Cerebellar cortex (tissue), 1 donor: ENCODE measurements at regions not wholly inside any gene's neighbourhood (a gene's known extent, or its start where the extent isn't known, plus 50 kb on each side); places are given as distances from the start of the nearest gene placed in this dataset.

Source experiments
- DNase-seq: peaks from one replicate; pipeline ENCODE4 v3.0.0-alpha.2; 2015; ENCODE audit warnings: low spot score

DNA sequence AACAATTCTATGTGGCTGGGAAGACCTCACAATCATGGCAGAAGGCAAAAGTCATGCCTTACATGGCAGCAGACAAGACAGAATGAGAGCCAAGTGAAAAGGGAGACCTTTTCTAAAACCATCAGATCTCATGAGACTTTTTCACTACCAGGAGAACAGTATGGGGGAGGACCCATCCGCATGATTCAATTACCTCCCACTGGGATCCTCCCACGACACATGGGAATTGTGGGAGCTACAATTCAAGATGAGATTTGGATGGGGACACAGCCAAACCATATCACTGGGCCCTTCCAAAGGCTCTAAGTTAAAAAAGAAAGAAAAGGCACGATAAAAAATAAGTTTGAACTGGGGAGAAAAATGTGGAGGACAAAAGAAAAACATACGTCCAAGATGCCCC is 406.9 kb upstream of the CDH4 start:
- no peak for DNase-seq

DNA sequence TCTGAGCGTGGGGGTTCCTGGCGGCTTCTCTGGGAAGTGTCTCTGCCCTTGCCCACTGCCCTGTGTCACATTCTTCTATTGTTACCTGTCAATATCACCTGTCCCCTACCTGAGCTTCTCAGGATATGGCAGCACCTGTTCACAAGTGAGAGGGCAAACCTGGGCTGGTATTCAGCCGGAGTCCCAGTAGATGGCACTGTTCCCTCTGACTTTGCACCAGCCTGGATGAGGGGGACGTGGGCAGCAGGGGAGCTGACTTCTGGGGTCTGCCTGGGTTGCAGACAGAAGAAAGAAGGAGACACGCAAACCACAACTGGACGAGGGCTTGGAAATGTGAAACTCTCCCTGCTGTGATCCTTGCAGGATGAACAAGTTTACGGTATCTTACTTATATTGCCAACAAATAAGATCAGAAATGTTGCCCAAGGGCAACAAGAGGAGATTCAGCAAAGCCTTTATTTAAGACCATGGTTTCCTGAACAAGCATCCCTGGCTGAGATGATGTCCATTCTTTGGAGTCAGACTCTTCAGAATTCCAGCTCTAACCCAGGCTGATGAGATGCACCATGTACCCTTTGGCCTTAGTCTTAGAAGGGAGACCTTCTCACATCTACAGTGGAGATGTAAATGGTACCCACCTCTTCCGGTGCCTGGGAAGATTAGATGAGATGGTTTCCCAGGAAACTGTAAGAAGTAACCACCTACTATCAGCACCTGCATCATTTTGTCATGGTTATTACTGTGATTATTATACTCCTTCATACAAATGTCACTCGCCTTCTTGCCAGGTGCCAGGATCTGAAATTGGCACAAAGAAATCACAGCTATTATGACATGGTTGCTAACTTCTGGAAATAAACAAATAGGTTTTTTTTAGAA is 400.0 kb upstream of the CDH4 start:
- peak; percentile 3 for DNase-seq

DNA sequence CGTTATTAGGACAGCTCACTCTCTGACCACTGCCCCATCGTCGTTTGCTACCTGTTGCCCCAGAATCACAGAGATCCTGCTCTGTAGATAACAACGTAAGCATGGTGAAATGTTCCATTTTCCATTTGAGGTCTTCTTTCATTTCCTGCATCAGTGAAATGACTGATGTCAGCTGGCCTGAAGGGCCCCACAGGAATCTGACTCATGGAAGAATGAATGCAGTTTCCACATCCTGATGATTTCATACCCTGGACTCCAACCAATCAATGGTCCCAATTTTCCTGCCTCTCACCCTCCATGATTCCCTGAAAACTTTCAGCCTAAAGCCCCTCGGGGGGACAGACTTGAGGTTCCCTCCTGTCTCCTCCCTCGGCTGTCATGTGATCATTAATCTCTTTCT is 394.4 kb upstream of the CDH4 start:
- DNase-seq = no peak

DNA sequence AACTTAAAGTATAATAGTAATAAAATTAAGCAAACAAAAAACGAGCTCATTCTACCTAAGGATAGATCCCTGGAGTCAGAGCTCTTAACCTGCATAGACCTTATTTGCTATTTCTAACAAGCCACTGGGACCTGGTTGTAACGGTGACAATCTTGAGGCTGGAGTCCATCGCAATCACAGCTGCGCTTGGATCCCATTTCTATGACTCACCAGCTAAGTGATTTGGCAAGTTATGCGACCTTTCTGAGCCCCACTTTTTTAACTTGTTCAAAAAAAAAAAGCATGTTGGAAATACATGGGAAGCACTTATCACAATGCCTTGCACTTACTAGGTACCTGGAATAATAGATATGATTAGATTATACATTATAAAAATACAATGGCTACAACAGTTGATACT is 389.5 kb upstream of the CDH4 start:
- no peak for DNase-seq

DNA sequence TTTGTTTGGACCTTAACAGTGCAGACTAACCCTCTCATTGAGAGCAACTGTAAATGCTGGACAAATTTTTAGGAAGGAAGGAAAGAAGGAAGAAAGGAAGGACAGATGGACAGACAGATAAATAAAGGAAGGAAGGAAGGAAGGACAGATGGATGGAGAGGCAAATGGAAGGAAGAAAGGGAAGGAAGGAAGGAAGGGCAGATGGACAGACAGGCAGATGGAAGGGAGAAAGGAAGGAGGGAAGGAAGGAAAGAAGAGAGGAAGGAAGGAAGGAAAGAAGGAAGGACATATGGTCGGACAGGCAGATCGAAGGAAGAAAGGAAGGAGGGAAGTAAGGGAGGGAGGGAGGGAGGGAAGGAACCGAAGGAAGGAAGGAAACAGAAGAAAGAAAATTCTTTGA is 388.5 kb upstream of the CDH4 start:
- DNase-seq = no peak

DNA sequence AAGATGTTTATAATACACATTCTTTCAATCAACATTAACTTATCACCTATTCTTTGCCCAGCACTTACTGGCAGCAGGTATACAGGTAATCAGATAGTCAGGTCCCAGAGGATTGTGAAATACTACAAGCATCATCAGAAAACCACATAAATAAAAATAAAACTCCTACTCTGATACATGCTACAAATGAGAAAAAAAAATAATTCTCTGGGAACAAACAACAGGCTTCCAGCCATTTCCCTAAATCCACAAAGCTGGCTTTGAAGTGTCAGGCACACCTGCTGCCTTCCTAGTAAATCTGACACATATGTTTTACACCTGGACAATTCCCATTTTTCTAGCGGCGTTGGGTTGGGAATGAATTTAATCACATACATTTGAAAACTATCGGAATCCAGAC is 384.5 kb upstream of the CDH4 start:
- no peak for DNase-seq

DNA sequence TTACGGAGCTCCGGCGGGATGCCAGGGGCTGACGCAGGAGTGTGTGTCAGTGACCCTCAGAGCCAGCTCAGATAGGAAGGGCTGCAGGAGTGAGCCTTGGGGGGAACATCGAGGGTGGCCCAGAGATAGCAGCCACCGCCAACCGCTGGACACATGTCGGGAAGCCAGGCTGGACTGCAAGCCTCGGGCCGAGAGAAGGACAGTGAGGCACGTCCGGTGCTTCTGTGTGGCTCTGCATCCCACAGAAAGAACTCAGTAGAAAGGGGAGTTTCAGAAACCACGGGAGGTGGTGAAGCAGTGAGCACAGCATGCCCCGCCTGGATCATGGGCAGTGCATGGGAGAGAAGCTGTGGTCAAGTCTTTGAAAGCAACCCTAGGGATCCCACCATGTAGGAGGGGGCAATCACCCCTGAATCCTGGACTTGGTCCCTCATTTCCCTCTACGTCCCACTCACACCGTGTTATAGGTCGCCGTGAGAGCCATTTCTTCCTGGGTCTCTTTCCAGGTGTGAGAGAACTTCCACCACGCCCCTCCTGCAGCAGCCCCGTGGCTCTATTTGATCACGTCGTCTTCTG is 383.7 kb upstream of the CDH4 start:
- DNase-seq = no peak

DNA sequence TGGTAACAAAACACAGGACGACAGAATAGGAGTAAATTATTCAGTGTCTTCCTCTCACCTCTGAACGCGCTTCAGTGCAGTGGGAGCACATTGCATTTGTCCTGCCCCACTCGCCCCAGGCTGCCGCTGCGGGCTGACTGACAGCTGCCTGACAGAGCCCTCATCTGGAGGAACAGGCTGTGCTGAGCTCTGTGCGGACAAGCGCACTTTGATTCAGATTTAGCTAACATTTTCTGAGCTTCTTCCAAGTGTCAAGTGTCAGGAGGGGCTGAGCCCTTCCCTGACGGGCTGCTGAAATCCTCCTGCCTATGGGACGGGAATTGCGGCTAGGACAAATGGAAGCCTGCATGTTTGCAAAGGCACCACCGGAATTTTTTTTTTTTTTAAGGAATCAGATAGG is 383.0 kb upstream of the CDH4 start:
- no peak for DNase-seq

DNA sequence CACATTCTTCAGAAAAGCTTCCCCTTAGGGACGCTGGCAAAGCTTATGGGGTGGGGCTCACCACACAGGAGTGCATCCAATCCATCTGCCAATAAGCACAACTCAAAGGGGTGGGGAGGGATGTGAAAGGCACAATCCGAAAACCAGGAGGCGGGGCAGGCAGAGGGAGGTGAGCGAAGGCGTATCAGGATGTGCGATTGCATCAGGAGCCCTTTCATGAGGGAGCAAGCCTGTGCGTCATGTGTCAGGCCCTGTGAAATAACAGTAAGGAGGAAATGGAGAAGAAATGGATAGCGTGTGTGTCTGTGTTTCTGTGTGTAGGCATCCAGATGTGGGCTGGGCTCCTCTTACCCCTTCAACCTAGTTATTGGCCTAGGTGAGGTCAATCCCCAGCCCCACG is 382.4 kb upstream of the CDH4 start:
- DNase-seq = no peak

DNA sequence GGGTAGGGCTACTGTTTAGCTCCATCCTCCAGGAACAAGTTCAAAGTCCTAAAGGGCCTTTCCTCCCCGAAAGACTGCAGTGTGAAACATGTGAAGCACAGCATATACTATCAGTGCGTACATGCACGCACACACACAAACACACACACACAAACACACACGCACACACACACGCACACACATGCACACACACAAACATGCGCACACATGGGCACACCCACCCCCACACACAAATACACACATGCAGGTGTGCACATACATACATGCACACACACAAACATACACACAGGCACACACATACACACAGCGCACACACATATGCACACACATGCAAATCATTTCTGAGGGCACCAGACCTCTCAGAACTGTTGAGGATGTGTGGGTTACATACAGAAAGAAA is 382.0 kb upstream of the CDH4 start:
- DNase-seq = no peak

DNA sequence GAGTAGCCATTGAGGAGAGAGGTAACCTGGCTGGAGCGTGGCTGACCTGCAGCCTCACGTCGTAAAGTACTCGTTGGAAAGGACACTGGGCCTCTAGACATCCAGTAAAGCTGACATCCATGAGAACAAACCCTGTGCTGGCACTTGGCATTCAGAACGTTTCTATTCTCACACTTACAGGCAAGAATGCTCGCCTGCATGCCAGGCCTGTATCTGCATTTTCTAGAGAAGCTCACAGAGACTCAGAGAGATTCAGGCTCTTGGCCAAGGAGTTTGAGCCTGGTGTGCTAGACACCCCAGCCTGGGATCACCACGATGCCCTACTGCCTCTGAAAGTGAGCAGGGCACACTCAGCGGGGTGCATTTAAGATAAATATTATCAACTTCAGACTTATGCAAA is 379.8 kb upstream of the CDH4 start:
- no peak for DNase-seq

DNA sequence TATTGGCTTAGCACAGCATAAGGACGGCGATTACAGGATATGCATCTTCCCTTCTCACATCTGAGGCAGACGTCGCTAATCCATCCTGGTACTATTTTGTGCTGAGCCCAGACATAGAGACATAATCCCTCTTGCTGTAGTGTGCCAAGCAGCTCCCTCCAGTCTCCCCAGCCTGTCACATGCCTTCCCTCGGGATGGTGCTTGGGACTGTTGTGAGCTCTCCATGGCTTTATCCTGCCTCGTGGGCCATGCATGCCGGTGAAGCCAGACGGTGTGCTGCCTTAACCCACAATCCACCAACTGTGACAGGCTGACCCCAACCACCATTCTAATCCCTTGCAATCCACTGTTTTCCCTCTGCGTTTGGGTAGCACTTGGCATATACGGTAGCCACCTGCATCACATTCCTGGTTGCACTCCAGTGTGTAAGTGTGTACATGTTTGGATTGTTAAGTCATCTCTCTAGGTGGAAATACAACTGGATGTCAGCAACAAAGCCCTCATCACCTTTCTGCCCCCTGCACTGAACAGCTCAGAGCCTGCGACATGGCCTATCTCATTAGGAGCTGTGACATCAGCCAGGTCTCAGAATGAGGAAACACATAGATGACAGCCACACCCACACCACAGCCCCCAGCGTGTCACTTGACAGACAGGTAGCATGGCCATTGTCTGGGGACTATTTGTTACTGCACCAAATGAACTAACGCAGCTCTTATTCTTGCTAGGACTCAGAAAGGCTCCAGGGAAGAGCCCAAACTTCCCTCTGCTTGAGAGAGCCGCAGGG is 374.8 kb upstream of the CDH4 start:
- DNase-seq = no peak

DNA sequence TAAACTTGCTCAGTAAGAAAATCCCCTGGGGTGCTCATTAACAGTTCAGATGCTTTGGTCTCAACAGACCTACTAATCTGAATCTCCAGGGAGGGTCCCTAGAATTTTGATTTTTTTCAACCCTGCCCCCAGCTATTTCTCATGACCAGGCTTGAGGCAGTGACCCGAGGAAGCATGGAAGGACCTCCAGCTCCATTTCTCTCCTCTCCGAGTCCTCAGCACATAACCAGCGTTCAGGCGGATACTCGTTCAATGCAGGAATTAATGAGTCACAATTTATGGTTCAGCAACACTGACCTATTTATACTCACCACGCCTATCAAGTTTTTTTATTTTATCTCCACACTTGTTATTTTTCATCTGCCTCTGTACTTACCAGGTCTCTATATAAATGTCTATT is 369.2 kb upstream of the CDH4 start:
- no peak for DNase-seq

DNA sequence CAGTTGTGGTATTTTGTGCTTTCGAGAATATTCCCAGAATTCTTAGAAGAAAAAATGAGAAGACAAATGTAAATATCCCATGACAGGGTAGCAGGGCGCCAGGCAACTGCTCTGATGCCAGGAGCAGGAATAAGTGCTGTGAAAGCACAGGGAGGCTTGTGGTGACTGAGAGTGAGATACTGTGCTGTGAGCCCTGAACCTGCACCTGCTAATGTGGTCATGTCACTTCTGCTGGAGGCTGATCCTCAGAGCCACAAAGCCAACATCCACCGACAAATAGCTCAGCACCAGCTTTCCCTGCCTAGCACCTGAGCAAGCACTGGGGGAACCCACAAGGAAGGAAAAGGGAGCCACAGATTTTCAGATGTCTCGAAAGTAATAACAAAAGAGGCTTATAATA is 368.6 kb upstream of the CDH4 start:
- no peak for DNase-seq

DNA sequence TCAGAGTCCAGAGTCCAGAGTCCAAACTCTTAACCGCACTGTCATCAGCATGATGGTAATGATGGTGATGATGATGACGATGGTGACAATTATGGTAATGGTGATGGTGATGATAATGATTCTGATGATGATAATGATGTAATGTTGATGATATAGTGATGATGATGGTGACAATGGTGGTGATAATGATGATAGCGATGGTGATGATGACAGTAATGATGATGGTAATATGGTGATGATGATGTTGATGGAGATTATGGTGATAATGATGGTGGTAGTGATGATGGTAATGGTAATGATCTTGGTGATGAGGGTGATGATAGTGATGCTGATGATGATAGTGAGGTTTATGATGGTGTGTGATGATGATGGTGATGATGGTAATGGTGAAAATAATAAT is 367.8 kb upstream of the CDH4 start:
- DNase-seq = no peak

DNA sequence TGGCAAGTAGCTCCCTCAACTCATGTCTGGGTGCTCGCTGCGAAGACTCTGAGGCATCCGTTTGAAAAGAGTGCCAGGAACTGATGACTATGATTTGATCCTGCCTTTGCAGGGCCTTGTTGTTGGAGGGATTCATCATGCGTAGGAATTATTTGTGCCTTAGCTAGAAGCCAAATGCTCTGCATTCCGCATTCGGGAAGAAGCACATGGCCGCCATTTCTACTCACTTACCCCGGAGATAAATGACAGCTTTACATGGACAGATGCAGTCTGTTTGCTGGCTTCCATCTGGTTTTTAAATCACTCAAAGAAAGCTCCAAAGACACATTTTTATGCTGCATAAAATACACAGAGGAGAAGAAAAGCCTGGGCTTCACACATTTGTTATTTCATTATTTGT is 363.3 kb upstream of the CDH4 start:
- no peak for DNase-seq

DNA sequence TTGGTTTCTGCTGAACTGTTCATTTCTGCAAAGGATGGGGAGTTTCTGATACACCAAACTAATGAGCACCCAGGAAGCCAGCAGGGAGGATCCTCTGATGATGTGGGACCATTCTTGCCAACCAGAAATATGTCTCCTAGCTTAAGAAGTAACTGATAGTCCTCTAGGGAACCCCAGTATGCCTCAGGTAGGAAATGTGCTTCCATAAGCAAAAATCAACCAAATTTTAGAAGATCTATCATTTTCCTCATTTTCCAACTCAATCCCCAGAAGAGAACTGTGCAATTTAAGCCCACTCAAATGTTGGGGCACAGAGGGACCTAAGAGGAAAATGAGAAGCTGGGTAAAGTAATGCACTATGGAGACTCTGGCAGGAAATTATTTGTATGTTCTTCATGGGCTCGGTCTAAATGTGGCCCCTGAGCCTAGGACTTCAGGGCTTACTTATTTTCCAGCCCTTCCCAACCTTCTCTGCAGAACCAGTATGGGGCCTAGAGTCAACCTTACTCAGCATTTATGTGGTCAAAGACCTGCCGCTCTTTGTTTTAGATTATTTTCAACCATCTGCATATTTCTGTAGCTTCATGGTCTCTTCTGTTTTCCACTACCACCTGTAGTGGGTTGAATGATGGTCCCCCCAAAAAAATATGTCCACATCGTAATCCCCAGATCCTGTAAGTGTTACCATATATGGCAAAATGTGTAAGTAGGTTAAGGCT is 359.8 kb upstream of the CDH4 start:
- DNase-seq = no peak

DNA sequence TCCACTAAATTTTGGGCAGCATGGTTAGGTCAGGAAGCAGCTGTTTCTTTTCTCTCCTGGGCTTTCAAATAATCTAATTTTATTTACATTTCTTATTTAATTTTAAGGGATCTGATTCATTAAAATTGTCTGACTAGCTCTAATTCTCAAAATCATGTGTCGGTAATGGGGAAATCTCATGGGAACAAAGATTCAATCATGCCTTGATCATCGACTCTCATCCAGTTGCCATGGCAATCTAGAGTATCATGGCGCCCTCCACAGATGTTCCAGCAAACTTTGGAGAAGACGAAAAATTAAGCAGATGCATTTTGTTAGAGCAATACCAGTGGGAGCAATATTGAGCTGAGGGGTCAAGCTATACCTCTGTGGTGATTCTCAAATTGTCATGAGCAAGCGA is 358.0 kb upstream of the CDH4 start:
- no peak for DNase-seq

DNA sequence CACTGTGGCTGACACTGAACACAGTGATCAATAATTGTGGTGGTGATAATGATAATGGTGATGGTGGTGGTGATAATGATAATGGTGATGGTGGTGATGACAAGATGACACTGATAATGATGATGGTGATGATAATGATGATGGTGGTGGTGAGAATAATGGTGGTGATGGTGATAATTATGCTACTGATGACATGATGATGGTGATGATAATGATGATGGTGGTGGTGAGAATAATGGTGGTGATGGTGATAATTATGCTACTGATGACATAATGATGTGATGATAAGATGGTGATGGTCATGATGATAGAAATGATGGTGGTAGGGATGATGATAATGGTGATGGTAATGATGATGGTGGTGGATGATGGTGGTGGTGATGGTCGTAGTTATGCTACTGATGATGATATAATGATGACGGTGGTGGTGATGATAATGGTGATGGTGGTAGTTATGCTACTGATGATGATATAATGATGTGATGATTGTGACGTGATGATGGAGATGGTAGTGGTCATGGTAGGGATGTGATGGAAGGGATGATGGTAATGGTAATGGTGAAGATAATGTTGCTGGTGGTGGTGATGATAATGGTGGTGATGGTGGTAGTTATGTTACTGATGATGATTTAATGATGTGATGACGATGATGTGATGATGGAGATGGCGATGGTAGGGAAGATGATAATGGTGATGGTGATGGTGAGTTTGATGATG is 356.5 kb upstream of the CDH4 start:
- DNase-seq = no peak

DNA sequence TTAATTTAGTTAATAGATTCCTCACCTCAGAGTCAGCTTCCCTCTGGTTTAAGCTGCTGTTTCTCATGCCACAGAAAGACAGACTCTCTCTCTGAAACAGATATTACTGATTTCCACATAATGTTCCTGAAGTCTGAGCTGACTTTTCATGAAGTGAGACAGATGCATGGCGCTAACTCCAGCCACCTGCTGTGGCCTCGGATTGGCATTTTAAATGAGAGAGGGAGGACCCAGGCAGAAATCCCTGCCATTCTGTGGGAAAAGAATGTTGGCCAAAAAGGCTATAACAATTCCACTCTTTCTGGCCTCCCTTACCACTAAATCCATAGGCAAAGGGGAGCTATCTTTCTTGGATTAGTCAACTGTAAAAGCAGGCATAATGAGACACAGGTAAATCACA is 354.1 kb upstream of the CDH4 start:
- no peak for DNase-seq

DNA sequence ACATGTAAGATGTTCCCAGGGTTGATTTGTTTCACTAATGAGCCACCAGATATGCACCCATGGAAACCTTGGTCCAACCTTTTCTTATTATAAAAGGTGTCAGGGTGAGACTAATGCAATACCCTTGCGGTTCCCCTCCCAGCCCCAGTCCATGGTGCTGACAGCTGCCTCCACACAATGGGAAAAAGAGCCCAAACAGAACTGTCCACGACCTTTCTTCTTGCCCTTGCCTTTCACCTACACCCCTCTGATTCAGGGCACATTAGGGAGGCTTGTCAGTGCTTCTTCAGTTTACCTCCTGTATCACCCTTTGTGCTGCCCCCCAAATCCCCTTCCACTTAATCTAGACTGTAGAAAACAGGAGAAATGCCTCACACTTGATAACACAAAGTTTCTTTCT is 352.7 kb upstream of the CDH4 start:
- DNase-seq = no peak

DNA sequence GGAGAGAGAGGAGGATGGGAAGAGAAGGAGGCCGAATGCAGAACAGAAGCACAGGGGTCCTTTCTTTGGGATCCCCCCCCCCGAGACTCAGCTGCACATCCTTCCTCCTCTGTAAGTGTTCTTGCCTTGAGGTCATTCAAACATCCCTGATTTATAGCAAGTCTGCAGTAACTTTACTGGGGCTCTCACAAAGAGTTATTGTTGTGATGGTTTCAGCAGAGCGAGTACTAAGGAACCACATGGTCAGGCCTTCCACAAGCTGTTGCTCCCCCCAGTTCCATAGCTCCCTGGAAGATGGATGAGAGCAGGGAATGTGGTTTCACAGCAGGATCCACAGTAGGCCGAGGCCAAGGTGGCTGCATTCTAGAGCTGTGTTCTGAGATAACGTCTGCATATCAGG is 351.4 kb upstream of the CDH4 start:
- DNase-seq = no peak
